Natural killer cell (primary cell): ENCODE measurements at regions not wholly inside any gene's neighbourhood (a gene's known extent, or its start where the extent isn't known, plus 50 kb on each side); places are given as distances from the start of the nearest gene placed in this dataset.

Experiments
- ATAC-seq, 3 donors: fragments of 150-1000 bp in 2 of 3; fragments of 200-7000 bp in 1 of 3; cut with Tn5 transposase; 1 replicate in 1 of 3; 2 replicates in 2 of 3; pipeline ENCODE4 v1.10.0; 2021; ENCODE audit warnings: mild to moderate bottlenecking in 2 of 3, moderate library complexity in 2 of 3
- DNase-seq, 2 donors: peaks; one replicate each; pipeline versions ENCODE4 v3.0.0 to v3.0.0-alpha.2; 2013 to 2021; ENCODE audit warnings: mixed read lengths in 1 of 2
- H3K27ac ChIP-seq: one replicate; pipeline ENCODE4 v1.5.1; 2013; ENCODE audit warnings: mild to moderate bottlenecking, low read length
- H3K27me3 ChIP-seq: one replicate; pipeline ENCODE4 v1.6.1; 2013; ENCODE audit warnings: low read length; ENCODE audit not compliant: control insufficient read depth, insufficient read depth
- H3K36me3 ChIP-seq: one replicate; pipeline ENCODE4 v1.6.1; 2013; ENCODE audit warnings: low read length; ENCODE audit not compliant: control insufficient read depth, insufficient read depth
- H3K4me1 ChIP-seq: one replicate; pipeline ENCODE4 v1.6.1; 2013; ENCODE audit warnings: low read length; ENCODE audit not compliant: control insufficient read depth, insufficient read depth
- H3K4me3 ChIP-seq: one replicate; pipeline ENCODE4 v1.5.1; 2013; ENCODE audit warnings: low read length
- H3K9me3 ChIP-seq: one replicate; pipeline ENCODE4 v1.6.1; 2013; ENCODE audit warnings: low read length; ENCODE audit not compliant: control insufficient read depth, insufficient read depth
- H3K27ac Mint-ChIP-seq, 2 donors: one replicate each; pipeline ENCODE4 v1.8.0; 2022; ENCODE audit warnings: mild to moderate bottlenecking in 2 of 2, mixed read lengths in 2 of 2, moderate library complexity in 1 of 2
- H3K27me3 Mint-ChIP-seq, 2 donors: one replicate each; pipeline ENCODE4 v1.8.0; 2022; ENCODE audit warnings: low read depth in 2 of 2, mixed read lengths in 2 of 2
- H3K36me3 Mint-ChIP-seq: one replicate; pipeline ENCODE4 v1.8.0; 2022; ENCODE audit warnings: mixed read lengths
- H3K4me1 Mint-ChIP-seq, 2 donors: one replicate each; pipeline ENCODE4 v1.8.0; 2022; ENCODE audit warnings: mixed read lengths in 2 of 2
- H3K4me3 Mint-ChIP-seq: one replicate; pipeline ENCODE4 v1.8.0; 2022; ENCODE audit warnings: mild to moderate bottlenecking, moderate library complexity, mixed read lengths
- H3K9me3 Mint-ChIP-seq, 2 donors: one replicate each; pipeline ENCODE4 v1.8.0; 2022; ENCODE audit warnings: mixed read lengths in 2 of 2
- WGBS: methylation state at CpG from one replicate; pipeline ENCODE4 v1.1.7; 2013; ENCODE audit warnings: missing lambda C conversion rate; ENCODE audit not compliant: insufficient coverage; 5-methylcytosine and 5-hydroxymethylcytosine counted together
- intact Hi-C: fragments of 100-400 bp; cut with micrococcal nuclease; formaldehyde crosslinking; loops from one replicate; pipeline ENCODE4 v1.14.2; 2022
- TF ChIP-seq, protein P1 (sequence below): fragments of 200-600 bp; IDR thresholded peaks from one replicate; pipeline ENCODE4 v1.8.0; 2022; ENCODE audit warnings: antibody characterized with exemption

DNA sequence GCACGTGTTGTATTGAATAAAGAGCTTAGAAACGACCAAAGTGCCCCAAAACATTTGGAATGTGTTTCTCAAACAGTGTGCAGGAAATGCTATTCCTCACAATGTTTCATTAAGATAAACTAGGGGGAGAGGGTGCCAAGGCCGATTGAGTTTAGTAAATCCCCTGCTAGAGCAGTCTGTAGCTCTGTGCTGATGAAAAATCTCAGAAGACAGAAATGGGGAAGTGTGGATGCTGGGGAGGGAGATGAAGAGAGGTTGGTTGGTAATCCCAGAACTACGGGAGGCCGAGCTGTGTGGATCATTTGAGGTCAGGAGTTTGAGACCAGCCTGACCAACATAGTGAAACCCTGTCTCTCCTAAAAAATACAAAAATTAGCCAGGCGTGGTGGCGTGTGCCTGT is 121.2 kb downstream of the FOXB1 start:
- Mint-ChIP-seq H3K4me1 (peaks cover 17 to 23% of the 10 kb centered on the region in 2 donors), H3K9me3 (no peaks in the 10 kb centered on the region), H3K36me3 (no peaks in the 10 kb centered on the region), H3K4me3 (peak overlapping the region; percentile 71), H3K27me3 (peaks cover 0 to 4% of the 10 kb centered on the region in 2 donors), H3K27ac (peak overlapping the region; percentile 37 to 42)
- Histone ChIP-seq H3K9me3 (no peaks in the 10 kb centered on the region), H3K36me3 (no peaks in the 10 kb centered on the region), H3K27me3 (no peaks in the 10 kb centered on the region), H3K4me3 (no peak overlapping the region), H3K27ac (no peak overlapping the region), H3K4me1 (peaks cover 8% of the 10 kb centered on the region)
- TF ChIP-seq, protein P1, sequence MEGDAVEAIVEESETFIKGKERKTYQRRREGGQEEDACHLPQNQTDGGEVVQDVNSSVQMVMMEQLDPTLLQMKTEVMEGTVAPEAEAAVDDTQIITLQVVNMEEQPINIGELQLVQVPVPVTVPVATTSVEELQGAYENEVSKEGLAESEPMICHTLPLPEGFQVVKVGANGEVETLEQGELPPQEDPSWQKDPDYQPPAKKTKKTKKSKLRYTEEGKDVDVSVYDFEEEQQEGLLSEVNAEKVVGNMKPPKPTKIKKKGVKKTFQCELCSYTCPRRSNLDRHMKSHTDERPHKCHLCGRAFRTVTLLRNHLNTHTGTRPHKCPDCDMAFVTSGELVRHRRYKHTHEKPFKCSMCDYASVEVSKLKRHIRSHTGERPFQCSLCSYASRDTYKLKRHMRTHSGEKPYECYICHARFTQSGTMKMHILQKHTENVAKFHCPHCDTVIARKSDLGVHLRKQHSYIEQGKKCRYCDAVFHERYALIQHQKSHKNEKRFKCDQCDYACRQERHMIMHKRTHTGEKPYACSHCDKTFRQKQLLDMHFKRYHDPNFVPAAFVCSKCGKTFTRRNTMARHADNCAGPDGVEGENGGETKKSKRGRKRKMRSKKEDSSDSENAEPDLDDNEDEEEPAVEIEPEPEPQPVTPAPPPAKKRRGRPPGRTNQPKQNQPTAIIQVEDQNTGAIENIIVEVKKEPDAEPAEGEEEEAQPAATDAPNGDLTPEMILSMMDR = no peak
- ATAC-seq (no peak), DNase-seq (no peak)
- intact Hi-C loops = no loop called here
- 88% methylated on average over 7 of the region's 7 CpGs for WGBS

DNA sequence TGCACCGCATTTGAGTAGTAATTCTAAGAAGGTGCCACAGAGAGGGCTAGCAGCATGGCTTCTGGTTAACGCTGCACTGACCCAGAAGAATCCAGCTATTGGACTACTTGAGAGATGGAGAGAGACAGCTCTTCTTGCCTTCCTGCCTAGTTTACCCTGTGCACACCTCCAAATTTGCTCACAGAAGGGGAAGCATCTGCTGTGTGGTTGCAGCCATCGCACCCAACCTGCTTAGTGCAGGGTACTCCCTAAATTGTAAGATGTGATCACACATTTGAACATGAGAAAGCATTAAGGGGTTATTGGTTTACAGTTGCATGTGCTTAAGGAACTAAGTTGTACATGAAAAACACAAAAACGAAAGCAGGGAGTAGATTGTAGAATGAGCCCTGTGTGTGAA is 122.1 kb downstream of the FOXB1 start:
- peaks cover 0 to 4% of the 10 kb centered on the region in 2 donors for H3K27me3 Mint-ChIP-seq
- peaks cover 17 to 23% of the 10 kb centered on the region in 2 donors for H3K4me1 Mint-ChIP-seq
- intact Hi-C loops = no loop called here
- Histone ChIP-seq H3K27ac (no peak overlapping the region), H3K4me1 (peaks cover 8% of the 10 kb centered on the region), H3K4me3 (no peak overlapping the region), H3K36me3 (no peaks in the 10 kb centered on the region), H3K9me3 (no peaks in the 10 kb centered on the region), H3K27me3 (no peaks in the 10 kb centered on the region)
- WGBS = 75% methylated on average over 4 of the region's 4 CpGs
- TF ChIP-seq, protein P1 = no peak
- no peaks in the 10 kb centered on the region for H3K36me3 Mint-ChIP-seq
- no peak for ATAC-seq
- DNase-seq = no peak
- peak overlapping the region in 1 of 2 donors; percentile 87 for H3K27ac Mint-ChIP-seq
- H3K4me3 Mint-ChIP-seq = peak overlapping the region; percentile 71
- H3K9me3 Mint-ChIP-seq = no peaks in the 10 kb centered on the region

DNA sequence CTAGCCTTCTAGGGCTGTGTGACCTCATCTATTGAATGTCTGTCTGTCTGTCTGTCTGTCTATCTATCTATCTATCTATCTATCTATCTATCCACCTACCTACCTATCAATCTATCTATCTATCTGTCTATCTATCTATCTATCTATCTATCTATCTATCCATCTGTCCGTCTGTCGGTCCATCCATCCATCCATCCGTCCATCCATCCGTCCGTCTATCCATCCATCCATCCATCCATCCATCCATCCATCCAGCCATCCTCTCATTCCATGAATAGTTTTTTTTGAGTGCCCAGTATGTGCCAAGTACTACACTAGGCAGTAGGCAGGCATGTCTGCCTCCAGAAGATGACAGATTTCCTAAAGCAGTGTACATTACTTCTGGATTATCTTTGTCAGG is 122.5 kb downstream of the FOXB1 start:
- intact Hi-C loops = loop anchor here (1.0 kb wide), 1 partner anchor 209 kb away; no protein-coding TSS in a partner anchor
- peaks cover 17 to 23% of the 10 kb centered on the region in 2 donors for H3K4me1 Mint-ChIP-seq
- no peak for DNase-seq
- H3K27ac Mint-ChIP-seq = peak overlapping the region; percentile 87
- H3K27ac ChIP-seq = no peak overlapping the region
- H3K36me3 ChIP-seq = no peaks in the 10 kb centered on the region
- H3K4me3 ChIP-seq = no peak overlapping the region
- no peak for ATAC-seq
- peaks cover 0 to 4% of the 10 kb centered on the region in 2 donors for H3K27me3 Mint-ChIP-seq
- WGBS = 94% methylated on average over 5 of the region's 5 CpGs
- H3K9me3 Mint-ChIP-seq = no peaks in the 10 kb centered on the region
- no peaks in the 10 kb centered on the region for H3K36me3 Mint-ChIP-seq
- H3K4me3 Mint-ChIP-seq = peak overlapping the region; percentile 83
- H3K4me1 ChIP-seq = peaks cover 8% of the 10 kb centered on the region
- TF ChIP-seq, protein P1 = no peak
- H3K9me3 ChIP-seq = no peaks in the 10 kb centered on the region
- H3K27me3 ChIP-seq = no peaks in the 10 kb centered on the region

DNA sequence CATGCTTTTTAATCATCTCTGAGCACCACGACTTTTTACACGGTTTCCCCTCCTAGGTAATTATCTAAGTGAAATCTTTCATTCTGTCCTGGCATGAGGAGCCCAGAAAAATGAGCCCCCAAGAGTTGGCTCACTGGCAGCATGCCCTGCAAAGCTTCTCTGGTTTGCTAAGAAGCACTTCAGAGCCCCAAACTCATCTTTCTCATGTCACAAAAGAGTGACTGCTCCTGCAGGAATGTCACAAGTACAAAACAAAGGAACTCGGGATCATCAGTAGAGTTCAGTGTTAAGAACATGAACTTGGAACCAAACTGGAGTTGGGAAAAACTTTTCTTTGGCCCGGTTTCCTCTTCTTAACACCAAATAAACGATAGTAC is 123.9 kb downstream of the FOXB1 start:
- Histone ChIP-seq H3K4me1 (peaks cover 8% of the 10 kb centered on the region), H3K36me3 (no peaks in the 10 kb centered on the region), H3K27ac (peak overlapping the region; percentile 84), H3K9me3 (no peaks in the 10 kb centered on the region), H3K4me3 (peak overlapping the region; percentile 68), H3K27me3 (no peaks in the 10 kb centered on the region)
- Mint-ChIP-seq H3K27ac (peak overlapping the region; percentile 87), H3K4me1 (peaks cover 17 to 23% of the 10 kb centered on the region in 2 donors), H3K4me3 (peak overlapping the region; percentile 83), H3K9me3 (no peaks in the 10 kb centered on the region), H3K27me3 (peaks cover 0 to 8% of the 10 kb centered on the region in 2 donors), H3K36me3 (no peaks in the 10 kb centered on the region)
- intact Hi-C loops = loop anchor here (1.0 kb wide), 1 partner anchor 211 kb away; no protein-coding TSS in a partner anchor
- 5% methylated on average over 3 of the region's 5 CpGs for WGBS
- no peak for ATAC-seq
- TF ChIP-seq, protein P1 = no peak
- no peak for DNase-seq
